BE2C (cell line): ENCODE measurements at regions not wholly inside any gene's neighbourhood (a gene's known extent, or its start where the extent isn't known, plus 50 kb on each side); places are given as distances from the start of the nearest gene placed in this dataset.

Experiments used
- DNase-seq: peaks from one replicate; pipeline ENCODE4 v3.0.0-alpha.2; 2020
- H3K27me3 ChIP-seq: fragments of 250-450 bp; sonication (Bioruptor Pico); 2 replicates; pipeline ENCODE4 v1.5.1; 2020; ENCODE audit warnings: mild to moderate bottlenecking
- H3K36me3 ChIP-seq: fragments of 250-450 bp; sonication (Bioruptor Pico); 2 replicates; pipeline ENCODE4 v1.5.1; 2020; ENCODE audit warnings: mild to moderate bottlenecking
- H3K4me1 ChIP-seq: fragments of 250-450 bp; sonication (Bioruptor Pico); 2 replicates; pipeline ENCODE4 v1.5.1; 2020
- H3K4me3 ChIP-seq: 2 replicates; pipeline ENCODE4 v1.5.1; 2011; ENCODE audit warnings: low read depth, low read length
- H3K9me3 ChIP-seq: fragments of 250-450 bp; sonication (Bioruptor Pico); 2 replicates; pipeline ENCODE4 v1.5.1; 2020
- TF ChIP-seq, protein P1 (sequence below): IDR thresholded peaks from 2 replicates; pipeline ENCODE4 v1.5.1; 2012; ENCODE audit warnings: mild to moderate bottlenecking, low read depth, low read length

DNA sequence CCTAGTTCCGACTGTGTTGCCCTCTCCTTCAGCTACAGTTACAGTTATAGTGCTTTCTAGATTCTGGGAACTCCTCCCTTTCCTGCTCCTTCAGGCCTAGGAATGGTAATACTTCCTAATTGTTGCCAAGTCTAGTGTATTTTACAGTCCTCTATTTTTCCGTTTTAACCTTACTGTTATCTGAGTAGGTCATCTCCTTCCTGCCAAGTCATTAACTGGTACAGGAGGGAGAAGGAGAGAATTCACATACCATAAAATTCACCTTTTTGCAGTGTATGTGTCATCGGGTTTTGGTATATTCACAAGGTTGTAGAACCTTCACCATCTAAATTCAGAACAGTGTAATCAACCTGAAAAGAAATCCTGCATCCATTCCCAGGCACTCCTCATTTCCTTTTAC, 335.4 kb upstream of the MEF2C start:
- no peaks in the 10 kb centered on the region for H3K27me3 ChIP-seq
- no peaks in the 10 kb centered on the region for H3K36me3 ChIP-seq
- no peaks in the 10 kb centered on the region for H3K4me1 ChIP-seq
- H3K9me3 ChIP-seq, result no peaks in the 10 kb centered on the region
- TF ChIP-seq, protein P1, sequence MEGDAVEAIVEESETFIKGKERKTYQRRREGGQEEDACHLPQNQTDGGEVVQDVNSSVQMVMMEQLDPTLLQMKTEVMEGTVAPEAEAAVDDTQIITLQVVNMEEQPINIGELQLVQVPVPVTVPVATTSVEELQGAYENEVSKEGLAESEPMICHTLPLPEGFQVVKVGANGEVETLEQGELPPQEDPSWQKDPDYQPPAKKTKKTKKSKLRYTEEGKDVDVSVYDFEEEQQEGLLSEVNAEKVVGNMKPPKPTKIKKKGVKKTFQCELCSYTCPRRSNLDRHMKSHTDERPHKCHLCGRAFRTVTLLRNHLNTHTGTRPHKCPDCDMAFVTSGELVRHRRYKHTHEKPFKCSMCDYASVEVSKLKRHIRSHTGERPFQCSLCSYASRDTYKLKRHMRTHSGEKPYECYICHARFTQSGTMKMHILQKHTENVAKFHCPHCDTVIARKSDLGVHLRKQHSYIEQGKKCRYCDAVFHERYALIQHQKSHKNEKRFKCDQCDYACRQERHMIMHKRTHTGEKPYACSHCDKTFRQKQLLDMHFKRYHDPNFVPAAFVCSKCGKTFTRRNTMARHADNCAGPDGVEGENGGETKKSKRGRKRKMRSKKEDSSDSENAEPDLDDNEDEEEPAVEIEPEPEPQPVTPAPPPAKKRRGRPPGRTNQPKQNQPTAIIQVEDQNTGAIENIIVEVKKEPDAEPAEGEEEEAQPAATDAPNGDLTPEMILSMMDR, result no peak
- H3K4me3 ChIP-seq, result no peak overlapping the region
- DNase-seq, result no peak

DNA sequence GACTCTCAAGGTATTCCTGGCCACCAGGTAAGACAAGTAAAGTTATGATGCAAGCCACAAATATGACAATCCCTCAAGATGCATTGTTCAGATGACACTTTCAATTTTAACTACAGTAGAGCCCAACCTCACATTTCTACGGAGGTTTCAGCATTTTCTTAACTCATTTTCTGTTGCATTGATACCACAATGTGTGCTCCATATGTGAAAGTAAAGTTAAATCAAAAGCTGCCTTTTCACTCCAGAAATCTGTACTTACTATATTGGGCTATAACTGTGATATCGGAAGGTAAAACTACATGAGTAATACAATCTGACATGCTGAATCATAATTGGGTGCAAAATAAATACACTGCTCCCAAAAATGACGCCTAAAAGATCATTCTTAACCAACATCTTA, 333.6 kb upstream of the MEF2C start:
- no peak for DNase-seq
- Histone ChIP-seq H3K4me3 (no peak overlapping the region), H3K27me3 (no peaks in the 10 kb centered on the region), H3K36me3 (no peaks in the 10 kb centered on the region), H3K9me3 (no peaks in the 10 kb centered on the region), H3K4me1 (no peaks in the 10 kb centered on the region)
- TF ChIP-seq, protein P1, result no peak

DNA sequence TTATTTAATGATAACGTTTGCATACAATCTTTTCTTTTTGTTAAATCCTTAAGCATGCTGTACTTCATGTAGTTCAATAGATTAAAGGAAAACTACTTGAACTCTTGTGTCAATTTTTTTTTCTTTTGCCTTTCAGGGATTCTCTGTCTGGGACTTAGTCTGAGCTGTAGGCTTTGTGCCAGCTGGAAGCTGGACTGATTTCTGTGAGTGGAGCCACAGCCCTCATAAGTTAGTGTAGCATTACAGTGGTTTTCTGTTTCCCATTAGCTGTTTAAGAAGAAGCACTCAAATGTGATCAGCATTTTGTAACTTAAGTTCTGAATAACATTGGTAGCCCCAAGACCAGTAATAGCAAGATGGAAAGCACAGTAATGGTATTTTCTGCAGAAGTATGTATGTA, 330.6 kb upstream of the MEF2C start:
- no peak for DNase-seq
- no peaks in the 10 kb centered on the region for H3K27me3 ChIP-seq
- no peaks in the 10 kb centered on the region for H3K9me3 ChIP-seq
- no peaks in the 10 kb centered on the region for H3K36me3 ChIP-seq
- no peaks in the 10 kb centered on the region for H3K4me1 ChIP-seq
- TF ChIP-seq, protein P1, result no peak
- no peak overlapping the region for H3K4me3 ChIP-seq

DNA sequence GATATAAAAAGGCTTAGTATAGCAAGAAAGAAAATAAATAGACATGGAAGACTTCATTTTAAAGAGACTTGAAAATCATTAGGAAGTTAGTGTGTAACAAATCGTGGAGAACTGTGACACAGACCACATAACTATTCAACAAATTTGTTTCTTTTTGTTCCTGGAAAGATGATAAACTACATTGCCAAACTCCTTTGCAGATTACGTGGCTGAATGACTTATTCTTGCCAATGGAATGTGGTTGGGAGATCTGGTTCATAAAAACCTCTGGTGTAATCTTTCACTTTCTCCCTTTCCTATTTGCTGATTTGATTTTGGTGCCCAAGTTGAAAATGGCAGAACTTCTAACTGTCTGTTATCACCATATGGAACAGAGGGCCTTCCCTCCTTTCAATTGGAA, 328.9 kb upstream of the MEF2C start:
- no peak for DNase-seq
- H3K27me3 ChIP-seq, result no peaks in the 10 kb centered on the region
- H3K36me3 ChIP-seq, result no peaks in the 10 kb centered on the region
- TF ChIP-seq, protein P1, result no peak
- H3K4me3 ChIP-seq, result no peak overlapping the region
- no peaks in the 10 kb centered on the region for H3K4me1 ChIP-seq
- H3K9me3 ChIP-seq, result no peaks in the 10 kb centered on the region

DNA sequence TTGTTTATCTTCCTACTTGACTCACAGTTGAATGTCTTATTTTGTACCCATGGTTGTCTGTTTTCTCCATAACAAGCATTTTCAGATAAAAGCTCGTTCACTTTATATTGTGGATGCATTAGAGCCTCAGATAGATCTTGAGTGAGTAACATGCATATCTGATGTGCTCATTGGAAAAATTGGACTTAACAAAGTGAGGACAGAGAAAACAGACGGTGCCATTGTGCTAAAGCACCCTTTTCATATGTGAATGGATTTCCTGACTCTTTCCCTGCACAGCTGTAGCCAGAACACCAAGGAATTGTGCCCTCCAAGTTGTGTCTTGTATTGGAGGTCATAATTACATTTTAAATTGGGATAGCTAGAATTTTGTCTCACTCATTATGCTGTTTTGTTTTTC, 325.8 kb upstream of the MEF2C start:
- TF ChIP-seq, protein P1, result no peak
- Histone ChIP-seq H3K27me3 (no peaks in the 10 kb centered on the region), H3K4me1 (no peaks in the 10 kb centered on the region), H3K4me3 (no peak overlapping the region), H3K9me3 (no peaks in the 10 kb centered on the region), H3K36me3 (no peaks in the 10 kb centered on the region)
- no peak for DNase-seq

DNA sequence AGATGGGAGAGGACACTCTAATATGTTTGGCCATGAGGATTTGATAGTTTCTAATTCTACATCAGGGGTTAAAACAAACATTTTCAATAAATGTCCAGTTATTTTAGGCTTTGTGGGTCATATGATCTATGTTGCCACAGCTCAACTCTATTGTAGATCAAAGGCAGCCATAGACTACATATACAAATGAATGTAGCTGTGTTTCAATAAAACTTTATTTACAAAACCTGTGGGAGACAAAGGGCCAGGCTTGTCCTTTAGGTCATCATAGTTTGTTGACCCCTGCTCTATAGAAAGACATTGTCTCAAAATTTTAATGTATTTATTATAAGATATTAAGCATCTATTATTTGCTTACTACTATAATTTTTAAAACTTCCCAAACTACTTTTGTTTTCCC, 325.4 kb upstream of the MEF2C start:
- Histone ChIP-seq H3K27me3 (no peaks in the 10 kb centered on the region), H3K4me1 (no peaks in the 10 kb centered on the region), H3K9me3 (no peaks in the 10 kb centered on the region), H3K36me3 (no peaks in the 10 kb centered on the region), H3K4me3 (no peak overlapping the region)
- no peak for DNase-seq
- TF ChIP-seq, protein P1, result no peak
